NOMO-1 treated with dmso at 0.1 percent for 144 hours (cell line): ENCODE measurements at regions not wholly inside any gene's neighbourhood (a gene's known extent, or its start where the extent isn't known, plus 50 kb on each side); places are given as distances from the start of the nearest gene placed in this dataset.
"Not testable (repeated sequence)": the region's sequence is repeated elsewhere in the genome, so short reads cannot be mapped to it uniquely, and the experiment has no call there.

Experiments
- DNase-seq: peaks from one replicate; lab custom pipeline; 2025; ENCODE audit not compliant: unreplicated experiment; lab: John Stamatoyannopoulos, UW

DNA sequence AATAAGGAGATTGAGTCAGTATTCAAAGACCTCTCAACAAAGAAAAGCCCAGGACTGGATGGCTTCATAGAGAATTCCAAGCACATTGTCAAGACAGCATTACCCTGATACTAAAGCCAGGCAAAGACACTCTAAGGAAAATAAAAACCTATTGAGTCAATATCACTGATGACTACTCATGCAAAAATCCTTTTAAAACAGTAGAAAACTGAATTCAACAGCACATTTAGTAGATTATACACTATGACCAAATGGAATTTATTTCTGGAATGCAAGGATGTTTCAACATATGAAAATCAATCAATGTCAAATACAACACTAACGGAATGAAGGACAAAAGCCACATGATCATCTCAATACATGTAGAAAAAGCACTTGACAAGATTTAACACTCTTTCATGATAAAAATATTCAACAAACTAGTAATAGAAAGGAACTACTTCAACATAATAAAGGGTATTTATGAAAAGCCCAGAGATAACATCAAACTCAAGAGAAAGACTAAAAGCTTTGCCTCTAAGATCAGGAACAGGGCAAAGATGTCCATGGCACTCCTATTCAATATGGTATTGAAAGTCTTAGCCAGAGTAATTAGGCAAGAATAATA is 633.3 kb downstream of the ANKRD50 start:
- no peak for DNase-seq

DNA sequence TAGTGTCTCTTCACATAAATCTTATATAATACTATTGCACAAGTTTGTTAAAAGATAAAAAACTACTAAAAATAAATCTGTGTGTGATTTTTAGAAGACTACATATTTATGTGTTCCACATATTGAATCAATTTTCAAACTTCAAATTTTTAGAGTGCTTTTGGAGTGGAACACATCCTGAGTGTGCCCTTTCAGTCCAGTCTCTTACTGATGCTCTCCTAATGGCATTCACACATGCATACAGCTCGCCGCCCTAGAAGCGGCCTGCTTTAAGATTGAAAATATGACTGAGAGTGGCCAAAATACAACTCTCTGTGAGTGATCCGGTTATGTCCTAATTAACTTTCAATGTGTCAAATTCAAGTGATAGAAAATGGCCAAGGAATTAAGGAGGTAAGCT is 628.8 kb downstream of the ANKRD50 start:
- no peak for DNase-seq

GRCh38 chr4:124085561-124086180 is 626.9 kb downstream of the ANKRD50 start:
- no peak for DNase-seq

DNA sequence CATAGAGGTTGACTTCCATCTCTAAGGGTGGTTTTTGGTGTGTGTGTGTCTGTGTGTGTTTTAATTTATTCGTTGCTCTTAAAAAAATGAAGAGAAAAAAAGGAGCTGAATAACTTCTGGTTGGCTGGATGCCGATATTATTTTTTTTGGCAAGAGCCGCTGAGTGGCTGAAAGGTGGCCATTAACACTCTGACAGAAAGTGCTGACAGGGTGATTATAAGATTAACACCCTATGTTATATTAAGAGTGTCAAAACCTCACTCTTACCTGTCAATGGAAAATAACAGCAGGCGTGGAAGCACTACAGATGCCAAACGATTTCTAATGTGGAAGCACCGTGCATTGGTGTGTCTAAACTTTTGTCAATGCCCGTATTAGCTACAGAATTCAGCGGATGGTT is 622.5 kb downstream of the ANKRD50 start:
- no peak for DNase-seq

GRCh38 chr4:124092101-124092500 is 620.4 kb downstream of the ANKRD50 start:
- no peak for DNase-seq

DNA sequence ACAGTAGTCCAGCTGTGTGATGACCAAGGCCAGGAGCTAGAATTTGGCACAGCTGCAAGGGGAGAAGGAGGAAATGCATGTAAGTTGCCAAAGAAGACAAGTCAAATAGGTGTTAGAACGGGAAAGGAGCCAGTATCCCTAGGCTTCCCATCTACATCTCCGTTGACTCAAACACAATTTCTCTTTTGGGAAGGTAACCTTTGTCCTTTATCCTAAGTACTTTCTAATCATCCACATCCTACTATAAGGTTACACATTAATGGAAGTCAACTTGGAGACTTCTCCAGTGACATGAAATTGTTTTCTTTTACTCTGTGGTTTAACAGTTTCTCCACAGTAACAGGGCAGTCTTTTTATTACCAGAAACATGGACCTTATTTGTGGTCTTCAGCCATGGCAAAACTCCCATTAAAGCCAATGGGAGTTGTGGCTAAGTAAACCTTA is 620.0 kb downstream of the ANKRD50 start:
- no peak for DNase-seq

GRCh38 chr4:124095621-124096020 is 616.9 kb downstream of the ANKRD50 start:
- no peak for DNase-seq

- DNase-seq, result no peak
These were observed 616.2 kb downstream of the ANKRD50 start for GRCh38 chr4:124096290-124096689.

GRCh38 chr4:124097447-124097846 is 615.1 kb downstream of the ANKRD50 start:
- no peak for DNase-seq

- no peak for DNase-seq
These were observed 608.4 kb downstream of the ANKRD50 start for GRCh38 chr4:124104101-124104500.

GRCh38 chr4:124104628-124105027 is 607.9 kb downstream of the ANKRD50 start:
- no peak for DNase-seq

GRCh38 chr4:124105212-124105611 is 607.3 kb downstream of the ANKRD50 start:
- no peak for DNase-seq

DNA sequence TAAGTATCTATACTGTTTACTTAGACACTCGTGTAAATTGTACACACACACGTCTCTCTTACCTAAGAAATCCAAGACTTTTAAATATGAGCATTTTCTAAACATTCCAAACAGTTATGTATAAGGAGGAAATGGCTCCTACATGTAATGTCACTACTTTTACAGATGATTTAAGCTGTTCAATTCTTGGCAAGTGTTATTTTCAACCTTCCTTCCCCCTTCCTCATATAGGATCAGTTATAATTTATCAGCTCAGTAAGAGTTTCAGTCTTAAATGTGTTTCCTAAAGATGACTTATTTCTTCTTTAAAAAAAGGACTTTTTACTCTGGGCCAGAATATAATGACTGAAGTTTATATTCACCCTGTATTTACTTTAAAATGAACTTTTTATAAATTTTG is 601.1 kb downstream of the ANKRD50 start:
- DNase-seq, result no peak

DNA sequence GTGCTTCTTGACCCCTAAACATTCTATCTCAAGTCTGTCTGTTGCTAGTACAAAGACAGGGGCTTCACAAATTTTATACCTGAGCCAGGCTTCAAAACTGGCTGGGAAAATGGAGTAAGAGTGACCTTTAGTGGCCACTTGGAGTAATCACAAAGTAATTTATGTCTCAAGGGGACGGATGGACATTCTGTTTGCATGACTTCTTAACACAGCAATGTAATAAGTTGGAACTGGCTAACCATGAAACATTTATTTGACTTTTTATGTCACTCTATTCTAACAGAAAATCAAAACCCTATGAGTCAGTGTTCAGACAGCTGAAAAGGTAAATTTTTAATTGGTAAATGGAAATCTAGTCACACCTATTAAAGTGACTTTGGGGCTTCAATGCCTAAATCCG is 600.6 kb downstream of the ANKRD50 start:
- DNase-seq, result no peak

DNA sequence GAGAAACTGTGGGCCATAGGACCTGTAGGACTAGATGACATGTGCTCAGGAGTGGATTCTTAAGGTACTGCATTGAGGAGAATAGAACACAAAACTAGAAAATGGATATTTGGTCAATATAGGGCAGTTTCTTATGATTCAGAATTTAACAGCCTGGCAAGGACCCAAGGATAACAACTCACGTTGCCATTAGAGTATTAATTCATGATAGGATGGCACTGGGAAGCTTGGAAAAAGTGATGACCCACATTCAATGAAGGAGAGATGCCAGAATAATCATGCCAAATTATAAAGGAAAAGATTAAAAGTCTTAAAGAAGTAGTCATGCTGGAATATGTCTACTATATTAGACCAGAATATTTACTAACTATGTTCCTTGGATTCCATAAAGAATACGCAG is 594.5 kb downstream of the ANKRD50 start:
- no peak for DNase-seq

DNA sequence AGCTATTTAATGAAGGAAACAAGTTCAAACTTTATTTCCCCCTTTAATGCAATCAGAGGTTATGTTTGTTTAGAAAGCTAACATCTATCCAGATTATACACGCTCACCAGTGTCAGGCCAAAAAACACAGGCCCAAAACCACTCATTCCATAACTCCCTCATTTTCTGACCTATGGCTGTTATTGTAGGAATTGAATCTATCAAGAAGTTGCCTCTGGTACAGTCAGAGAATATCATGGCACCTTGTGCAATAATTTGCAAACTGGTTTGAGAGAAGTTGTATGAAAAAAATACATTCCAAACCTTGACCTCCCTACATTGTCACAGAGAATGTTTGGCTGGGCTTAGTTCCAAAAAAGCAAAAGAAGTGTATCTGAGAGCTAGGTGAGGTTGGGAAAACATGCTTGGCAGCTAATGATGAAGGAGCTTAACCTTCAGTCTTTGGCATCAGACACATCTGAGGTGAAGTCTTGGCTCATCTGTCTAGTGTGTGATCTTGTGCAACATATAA is 591.0 kb downstream of the ANKRD50 start:
- DNase-seq, result no peak

- no peak for DNase-seq
These were observed 589.4 kb downstream of the ANKRD50 start for GRCh38 chr4:124123181-124123580.

GRCh38 chr4:124123721-124124120 is 588.8 kb downstream of the ANKRD50 start:
- DNase-seq, result no peak

- not testable (repeated sequence) for DNase-seq
These were observed 581.2 kb downstream of the ANKRD50 start for GRCh38 chr4:124131324-124131723.

- no peak for DNase-seq
These were observed 580.4 kb downstream of the ANKRD50 start for GRCh38 chr4:124132161-124132560.

- no peak for DNase-seq
These were observed 578.8 kb downstream of the ANKRD50 start for GRCh38 chr4:124133753-124134152.

DNA sequence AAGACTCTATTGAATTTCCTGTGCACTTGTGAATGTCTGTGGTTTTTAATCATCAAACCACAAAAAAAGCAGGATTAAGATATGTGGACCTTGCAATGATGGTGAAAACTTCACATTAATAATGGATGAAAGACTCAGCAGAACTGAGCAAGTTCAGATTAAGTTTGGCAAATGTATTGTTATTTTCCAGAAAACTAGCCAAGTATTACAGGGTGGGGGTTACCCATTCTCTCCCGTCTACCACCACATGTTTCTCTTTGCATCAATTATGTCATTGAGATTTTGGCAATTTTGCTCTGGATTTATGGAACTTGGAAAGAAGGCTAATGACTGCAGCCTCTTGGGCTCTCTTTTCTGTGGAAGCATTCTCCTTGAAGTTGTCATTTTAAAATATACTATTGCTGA is 577.1 kb downstream of the ANKRD50 start:
- DNase-seq, result no peak

- DNase-seq, result no peak
These were observed 573.5 kb downstream of the ANKRD50 start for GRCh38 chr4:124139044-124139443.
